HepG2 (cell line): ENCODE measurements at regions not wholly inside any gene's neighbourhood (a gene's known extent, or its start where the extent isn't known, plus 50 kb on each side); places are given as distances from the start of the nearest gene placed in this dataset.

Experiments used
- BCL3 ChIP-seq: sonication (generic); formaldehyde crosslinking; IDR thresholded peaks from 2 replicates; pipeline ENCODE4 v1.5.1; 2020; ENCODE audit warnings: mild to moderate bottlenecking, missing genetic modification reagents, moderate library complexity
- BHLHE40 ChIP-seq: IDR thresholded peaks from 2 replicates; pipeline ENCODE4 v1.6.1; 2011; ENCODE audit warnings: low read length, improper control_type of control experiment
- ERF ChIP-seq: IDR thresholded peaks from 2 replicates; pipeline ENCODE4 v1.6.1; 2018; ENCODE audit warnings: missing biosample characterization, missing genetic modification reagents
- GPBP1L1 ChIP-seq: sonication (generic); formaldehyde crosslinking; IDR thresholded peaks from 2 replicates; pipeline ENCODE4 v1.5.0; 2020; ENCODE audit warnings: mild to moderate bottlenecking, missing genetic modification reagents
- GTF2F1 ChIP-seq: fragments of 150-350 bp; IDR thresholded peaks from 2 replicates; pipeline ENCODE4 v1.6.1; 2014; ENCODE audit warnings: low read length
- JUNB ChIP-seq: sonication (generic); formaldehyde crosslinking; IDR thresholded peaks from 2 replicates; pipeline ENCODE4 v1.8.0; 2022; ENCODE audit warnings: missing genetic modification reagents, mild to moderate bottlenecking, borderline replicate concordance
- MEIS2 ChIP-seq: sonication (generic); formaldehyde crosslinking; IDR thresholded peaks from 2 replicates; pipeline ENCODE4 v1.9.0; 2021; ENCODE audit warnings: mild to moderate bottlenecking, missing genetic modification reagents
- PAXIP1 ChIP-seq: sonication (generic); formaldehyde crosslinking; conservative IDR thresholded peaks from 2 replicates; pipeline ENCODE4 v1.4.0; 2020; ENCODE audit warnings: mild to moderate bottlenecking, missing genetic modification reagents, moderate library complexity
- PHF20 ChIP-seq: sonication (generic); formaldehyde crosslinking; IDR thresholded peaks from 2 replicates; pipeline ENCODE4 v1.5.0; 2020; ENCODE audit warnings: mild to moderate bottlenecking, missing genetic modification reagents
- PLSCR1 ChIP-seq: sonication (generic); formaldehyde crosslinking; IDR thresholded peaks from 2 replicates; pipeline ENCODE4 v1.5.0; 2020; ENCODE audit warnings: missing genetic modification reagents, mild to moderate bottlenecking, borderline replicate concordance
- PRPF4 ChIP-seq: fragments of 200-400 bp; formaldehyde crosslinking; IDR thresholded peaks from 2 replicates; pipeline ENCODE4 v1.6.1; 2016; ENCODE audit warnings: low read length, low read depth; ENCODE audit not compliant: poor library complexity, severe bottlenecking
- ZFP36L1 ChIP-seq: sonication (generic); formaldehyde crosslinking; IDR thresholded peaks from 2 replicates; pipeline ENCODE4 v1.8.0; 2022; ENCODE audit warnings: mild to moderate bottlenecking, missing genetic modification reagents, moderate library complexity
- ZNF143 ChIP-seq: sonication (generic); formaldehyde crosslinking; IDR thresholded peaks from 2 replicates; pipeline ENCODE4 v1.4.0; 2020; ENCODE audit warnings: missing genetic modification reagents
- ZNF274 ChIP-seq: sonication (generic); formaldehyde crosslinking; IDR thresholded peaks from 2 replicates; pipeline ENCODE4 v1.5.1; 2020; ENCODE audit warnings: mild to moderate bottlenecking, missing genetic modification reagents
- ZNF281 ChIP-seq: sonication (generic); formaldehyde crosslinking; IDR thresholded peaks from 2 replicates; pipeline ENCODE4 v1.4.0; 2020; ENCODE audit warnings: missing genetic modification reagents, borderline replicate concordance
- ZNF362 ChIP-seq: sonication (generic); formaldehyde crosslinking; IDR thresholded peaks from 2 replicates; pipeline ENCODE4 v1.4.0; 2020; ENCODE audit warnings: missing genetic modification reagents, mild to moderate bottlenecking, borderline replicate concordance
- ZUFSP ChIP-seq: sonication (generic); formaldehyde crosslinking; IDR thresholded peaks from 2 replicates; pipeline ENCODE4 v1.9.0; 2021; ENCODE audit warnings: missing genetic modification reagents, mild to moderate bottlenecking, borderline replicate concordance

GRCh38 chr14:66403183-66403582 lies 83.0 kb upstream of the CCDC196 start (continued):
- TF ChIP-seq ZUFSP (CRISPR knock-in tag) (no peak), BHLHE40 (no peak), PHF20 (CRISPR knock-in tag) (no peak), ZNF281 (CRISPR knock-in tag) (no peak), PAXIP1 (CRISPR knock-in tag) (no peak), GPBP1L1 (CRISPR knock-in tag) (no peak), ZFP36L1 (CRISPR knock-in tag) (no peak), GTF2F1 (no peak), MEIS2 (CRISPR knock-in tag) (no peak), PLSCR1 (no peak), ZNF143 (no peak), BCL3 (no peak), ZNF274 (CRISPR knock-in tag) (no peak), PRPF4 (no peak), JUNB (no peak), ZNF362 (CRISPR knock-in tag) (peak; percentile 74; the same call in 1 of the 2 replicates), ERF (CRISPR knock-in tag) (no peak)
